ENCODE measurements at regions not wholly inside any gene's neighbourhood (a gene's known extent, or its start where the extent isn't known, plus 50 kb on each side); places are given as distances from the start of the nearest gene placed in this dataset.
"Not testable (repeated sequence)": the region's sequence is repeated elsewhere in the genome, so short reads cannot be mapped to it uniquely, and the experiment has no call there.

- TF ChIP-seq POLR2A, CTCF (IDR thresholded peaks at IDR 0.05): not testable (repeated sequence)
These were observed 156.8 kb upstream of the EFCAB3 start for GRCh38 chr17:62223585-62223984.

Measured in sigmoid colon (tissue), 3 donors.